ENCODE measurements at regions not wholly inside any gene's neighbourhood (a gene's known extent, or its start where the extent isn't known, plus 50 kb on each side); places are given as distances from the start of the nearest gene placed in this dataset.

- TF ChIP-seq MAX (IDR thresholded peaks at IDR 0.05) (no peak), FOSL1 (IDR thresholded peaks at IDR 0.05; ENCODE audit: low read depth) (no peak), CTCF (IDR thresholded peaks at IDR 0.05 in 2 of 3, conservative IDR thresholded peaks at IDR 0.05 in 1 of 3; ENCODE audit: borderline replicate concordance in 1 of 3, insufficient read depth in 1 of 3, low read depth in 2 of 3, low read length in 2 of 3) (no peak), ZNF274 (IDR thresholded peaks at IDR 0.05; ENCODE audit: low read depth, low read length) (no peak), EZH2phosphoT487 (IDR thresholded peaks at IDR 0.05; ENCODE audit: borderline replicate concordance) (no peak), POLR2A (IDR thresholded peaks at IDR 0.05; ENCODE audit: borderline replicate concordance, extremely low read depth, insufficient read depth, insufficient read length) (no peak)
Observed at GRCh38 chr4:7129871-7130620, 62.2 kb upstream of the GRPEL1 start.

Data from HCT116 (cell line).